ENCODE measurements at regions not wholly inside any gene's neighbourhood (a gene's known extent, or its start where the extent isn't known, plus 50 kb on each side); places are given as distances from the start of the nearest gene placed in this dataset.

- peak; percentile 32 for DNase-seq (ENCODE audit: low read depth, low spot score)
Measured at GRCh38 chr7:26458466-26459145, 166.9 kb downstream of the SNX10 start.

DNA sequence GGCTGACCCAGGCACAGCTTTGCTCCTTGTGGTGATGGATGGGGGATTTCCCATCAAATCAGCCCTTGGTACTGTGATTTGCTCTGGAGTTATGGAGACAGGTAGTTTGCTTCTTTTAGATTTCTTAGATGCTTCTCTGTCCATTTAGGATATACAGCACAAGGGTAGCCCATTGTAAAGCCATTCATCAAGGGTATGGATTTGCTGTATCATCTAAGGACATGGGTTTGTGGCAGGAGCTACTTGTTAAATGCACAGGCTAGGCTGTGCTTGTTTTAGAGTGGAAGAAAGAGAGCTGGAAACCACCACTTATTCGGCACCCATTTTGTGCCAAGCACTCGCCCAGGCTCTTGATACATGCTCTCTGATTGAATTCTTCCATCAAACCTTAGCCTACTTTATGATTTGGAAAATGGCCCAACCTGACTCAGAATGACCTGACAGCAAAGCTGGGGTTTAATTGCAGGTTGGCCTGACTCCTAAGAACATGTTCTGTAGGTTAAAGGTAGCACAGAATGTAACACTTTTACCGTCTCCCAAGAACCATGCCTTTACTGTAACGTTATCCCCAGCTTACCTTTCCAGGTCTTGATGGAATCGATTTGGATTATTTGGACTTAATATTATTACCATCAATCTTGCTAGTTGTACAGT lies 168.0 kb downstream of the SNX10 start:
- no peak for DNase-seq (ENCODE audit: low read depth, low spot score)

DNA sequence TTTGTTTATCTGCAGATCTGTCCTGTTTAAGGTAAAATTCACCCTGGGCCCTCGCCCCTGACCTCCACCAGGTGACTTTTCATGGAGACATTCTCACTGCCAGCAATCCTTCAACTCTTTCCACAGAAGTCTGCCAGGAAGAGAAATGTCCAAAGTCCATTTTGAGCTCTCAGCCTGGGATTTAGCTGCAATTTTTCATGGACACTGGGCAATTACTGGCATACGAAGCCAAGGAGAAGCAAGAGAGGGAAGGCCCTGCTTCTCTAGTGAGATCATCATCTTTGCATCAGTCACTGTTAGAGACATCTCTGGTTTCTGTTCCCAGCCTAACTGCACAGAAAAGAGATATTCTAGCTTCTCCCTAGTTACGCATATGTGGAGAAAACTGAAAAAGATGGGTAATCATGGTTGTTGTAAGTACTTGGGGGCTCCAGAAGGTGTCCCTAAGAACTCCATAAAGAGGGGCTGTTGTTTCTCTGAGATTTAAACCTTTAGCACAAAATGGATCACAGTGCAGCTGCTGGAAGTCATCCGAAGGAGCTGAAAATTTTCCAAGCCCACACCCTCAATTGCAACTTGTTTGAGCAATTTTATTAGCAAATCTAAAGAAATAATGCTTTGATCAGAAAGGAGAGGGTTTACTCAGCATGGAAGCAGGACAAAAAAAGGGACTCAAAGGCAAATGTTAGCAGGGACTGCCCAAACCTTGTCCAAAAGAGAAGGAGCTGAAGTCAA lies 168.9 kb downstream of the SNX10 start:
- no peak for DNase-seq (ENCODE audit: low read depth, low spot score)

DNA sequence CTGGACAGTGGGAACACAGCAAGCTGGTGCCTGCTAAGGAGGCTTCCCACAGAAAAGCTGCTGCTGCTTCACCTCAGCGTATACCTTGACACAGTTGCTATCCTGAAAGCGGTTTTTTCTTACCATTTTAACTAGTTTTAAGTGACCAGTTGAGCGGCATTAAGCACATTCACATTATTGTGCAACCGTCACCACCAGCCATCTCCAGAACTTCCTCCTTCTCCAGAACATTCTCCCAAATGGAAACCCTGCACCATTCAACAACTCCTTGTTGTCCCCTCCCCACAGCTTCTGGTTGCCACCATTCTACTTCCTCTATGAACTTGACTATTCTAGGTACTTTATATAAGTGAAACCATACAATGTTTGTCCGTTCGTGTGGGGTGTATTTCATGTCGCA lies 169.9 kb downstream of the SNX10 start:
- DNase-seq (ENCODE audit: low read depth, low spot score): no peak

DNA sequence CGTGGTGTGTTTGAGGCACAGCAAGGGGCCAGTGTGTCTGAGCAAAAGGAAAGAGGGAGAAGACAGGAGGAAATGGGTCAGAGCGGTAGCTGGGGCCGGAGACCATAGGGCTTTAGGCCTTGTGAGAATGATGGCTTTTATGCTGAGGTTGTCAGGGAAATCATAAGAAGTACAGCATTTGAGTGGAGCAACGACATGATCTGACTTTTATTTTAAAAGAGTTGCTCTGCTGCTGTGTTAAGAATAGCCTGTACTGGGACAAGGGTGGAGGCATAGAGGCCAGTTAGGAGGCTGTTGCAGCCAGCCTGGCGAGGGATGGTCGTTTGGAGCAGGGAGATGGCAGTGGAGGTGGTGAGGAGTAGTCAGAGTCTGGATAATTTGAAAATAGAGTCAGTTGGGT lies 174.3 kb downstream of the SNX10 start:
- no peak for DNase-seq (ENCODE audit: low read depth, low spot score)

DNA sequence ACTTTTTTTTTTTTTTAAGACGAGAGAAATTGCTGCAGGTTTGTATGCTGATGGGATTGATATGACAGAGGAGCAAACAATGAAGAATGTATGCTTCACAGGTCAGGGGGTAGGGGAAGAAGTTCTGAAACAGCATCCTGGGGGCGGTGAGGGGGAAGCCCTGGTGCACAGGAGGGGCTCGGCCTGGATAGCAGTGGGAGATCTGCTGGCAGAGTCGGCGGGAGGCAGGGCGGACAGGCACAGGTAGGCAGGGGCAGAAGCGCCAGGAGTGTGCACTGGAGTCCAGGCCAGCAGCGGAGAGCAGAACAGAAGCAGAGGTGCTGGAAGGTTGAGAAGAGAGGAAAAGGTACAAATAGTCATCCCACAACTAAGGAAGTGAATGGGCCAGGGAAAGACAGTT lies 175.4 kb downstream of the SNX10 start:
- no peak for DNase-seq (ENCODE audit: low read depth, low spot score)

DNA sequence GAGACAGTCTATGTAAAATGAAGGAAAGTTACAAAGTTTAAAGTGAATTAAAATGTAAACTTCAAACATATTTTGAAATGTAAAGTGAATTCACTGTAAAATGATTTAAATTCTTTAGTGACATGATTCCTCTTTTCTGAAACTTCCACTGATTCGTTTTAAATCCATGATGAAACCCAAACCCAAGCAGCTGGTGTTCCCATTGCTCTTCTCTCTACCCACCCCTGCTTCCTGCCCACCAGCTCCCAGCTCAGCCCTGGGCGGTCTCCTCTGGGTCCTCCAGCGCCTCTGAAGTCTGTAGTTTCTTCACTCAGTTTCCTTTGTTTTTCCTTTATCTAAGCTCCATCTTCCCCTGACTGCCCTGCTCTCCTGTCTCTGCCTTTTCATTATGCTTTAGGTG lies 175.9 kb downstream of the SNX10 start:
- DNase-seq (ENCODE audit: low read depth, low spot score): no peak

DNA sequence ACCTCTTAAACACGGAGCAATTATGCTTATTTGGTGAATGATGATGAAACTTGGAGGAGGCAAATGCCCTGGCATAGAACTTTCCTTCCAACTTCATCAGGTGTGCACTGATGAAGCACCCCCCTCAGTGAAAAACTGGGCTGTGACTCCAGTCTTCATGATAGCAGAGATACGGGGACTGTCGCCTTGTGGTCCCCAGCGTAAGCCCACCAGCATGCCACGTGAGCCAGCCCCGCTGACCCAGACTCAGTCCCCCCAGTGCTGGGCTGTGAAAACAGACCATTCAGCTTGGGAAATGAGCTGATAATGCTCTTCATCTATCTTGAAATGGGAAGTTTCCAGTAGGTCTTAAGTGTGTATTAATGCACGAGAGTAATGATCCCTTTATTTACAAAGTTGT lies 177.0 kb downstream of the SNX10 start:
- DNase-seq (ENCODE audit: low read depth, low spot score): no peak

GRCh38 chr7:26469188-26469587 lies 177.5 kb downstream of the SNX10 start:
- DNase-seq (ENCODE audit: low read depth, low spot score): no peak

DNA sequence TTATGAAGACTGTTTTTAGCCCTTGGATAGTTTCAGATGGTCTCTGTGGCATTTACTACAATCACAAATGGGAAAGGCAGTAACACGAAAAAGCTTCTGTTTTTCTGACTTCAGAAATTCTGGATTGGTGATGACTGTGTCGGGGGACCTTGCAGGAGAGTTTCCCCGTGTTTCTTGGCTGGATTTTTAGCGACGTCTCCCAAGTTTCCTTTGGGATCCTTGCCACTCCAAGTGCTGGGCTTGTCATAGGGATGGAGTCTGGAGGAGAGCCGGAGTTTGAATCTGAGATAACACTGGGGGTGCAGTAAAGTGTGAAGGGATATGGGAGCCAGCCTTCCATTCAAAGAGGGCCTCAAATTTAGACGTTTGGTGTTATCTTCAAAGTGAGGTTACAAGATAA lies 179.0 kb downstream of the SNX10 start:
- DNase-seq (ENCODE audit: low read depth, low spot score): no peak

- DNase-seq (ENCODE audit: low read depth, low spot score): no peak
Measured at GRCh38 chr7:26471306-26472075, 179.8 kb downstream of the SNX10 start.

DNA sequence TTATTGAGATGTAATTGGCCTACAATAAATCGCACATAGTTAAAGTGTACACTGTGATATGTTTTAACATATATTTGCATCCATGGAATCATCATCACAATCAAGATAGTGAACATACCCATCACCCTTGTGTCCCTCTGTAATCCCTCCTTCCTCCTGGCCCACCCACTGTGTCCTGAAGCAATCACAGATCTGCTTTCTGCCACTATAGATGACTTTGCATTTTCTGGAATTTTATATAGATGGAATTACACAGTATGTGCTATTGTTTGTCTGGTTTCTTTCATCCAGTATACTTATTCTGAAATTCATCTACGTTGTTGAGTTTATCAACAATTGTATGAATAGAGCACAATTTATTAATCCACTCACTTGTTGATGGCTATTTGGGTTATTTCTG lies 181.3 kb downstream of the SNX10 start:
- no peak for DNase-seq (ENCODE audit: low read depth, low spot score)

DNA sequence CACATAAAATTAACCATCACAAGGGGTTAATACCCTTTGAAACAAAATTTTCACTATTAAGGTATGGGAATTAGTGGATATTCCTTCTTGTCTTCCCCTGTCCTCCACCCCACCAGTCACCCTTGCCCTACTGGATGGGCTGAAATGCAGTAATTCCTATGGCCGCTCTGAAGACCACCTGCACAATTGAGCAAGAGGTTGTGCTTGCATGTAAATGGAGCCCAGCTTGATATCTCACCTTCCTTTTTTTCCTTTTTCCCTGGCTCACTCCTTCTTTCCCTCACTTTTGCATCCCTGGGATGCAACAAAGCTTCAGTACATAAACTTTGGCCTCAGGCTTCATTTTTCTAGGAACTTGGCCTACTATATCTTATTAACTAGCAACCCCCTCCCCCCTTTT lies 184.6 kb downstream of the SNX10 start:
- no peak for DNase-seq (ENCODE audit: low read depth, low spot score)

DNA sequence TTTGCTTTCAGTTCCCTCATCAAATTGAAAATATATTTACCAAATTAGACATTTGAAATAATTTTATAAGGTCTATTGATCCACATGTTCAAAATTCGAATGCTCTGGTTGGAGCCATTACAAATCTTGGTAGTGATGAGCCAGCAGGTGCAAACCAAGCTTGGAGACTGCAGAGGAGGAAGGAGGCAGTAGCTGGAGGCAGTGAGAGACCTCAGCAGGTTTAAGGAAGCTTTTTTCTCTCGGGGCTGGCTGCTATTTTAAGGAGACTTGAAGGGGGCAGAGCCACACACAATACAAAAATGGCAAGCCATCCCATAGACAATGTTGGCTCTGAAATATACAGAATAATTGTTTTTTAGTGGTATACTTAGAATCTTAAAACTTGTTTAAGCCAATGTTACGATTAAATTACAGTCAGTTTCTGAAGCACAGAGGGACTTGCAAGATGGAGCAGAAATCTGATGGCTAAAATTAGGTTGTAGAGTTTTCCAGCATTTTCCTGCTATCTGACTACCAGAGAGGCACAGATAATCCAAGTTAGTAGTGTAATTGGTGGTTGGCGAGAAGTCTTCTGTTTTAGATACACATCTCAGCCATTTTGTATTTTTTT lies 185.8 kb downstream of the SNX10 start:
- DNase-seq (ENCODE audit: low read depth, low spot score): no peak

- DNase-seq (ENCODE audit: low read depth, low spot score): no peak
Measured at GRCh38 chr7:26478550-26478949, 186.9 kb downstream of the SNX10 start.

DNA sequence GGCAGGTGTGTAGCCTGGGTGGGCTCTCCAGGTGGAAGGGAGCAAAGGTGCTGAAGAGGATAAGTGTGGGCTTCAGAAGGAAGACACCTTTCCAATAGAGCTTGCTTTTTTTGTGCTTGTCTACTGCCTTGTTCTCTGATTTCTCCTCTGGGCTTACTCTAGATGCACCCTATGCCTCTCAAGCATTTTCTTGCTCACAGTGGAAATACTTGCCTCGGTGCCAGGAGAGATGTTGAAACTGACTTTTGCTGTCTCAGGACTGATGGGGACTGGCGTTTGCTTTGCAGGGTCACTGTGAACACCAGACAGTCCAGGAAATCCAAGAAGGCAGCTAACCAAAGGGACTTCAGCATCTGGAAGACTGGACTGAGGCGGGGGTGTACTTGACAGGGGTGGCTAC lies 187.9 kb downstream of the SNX10 start:
- DNase-seq (ENCODE audit: low read depth, low spot score): no peak

DNA sequence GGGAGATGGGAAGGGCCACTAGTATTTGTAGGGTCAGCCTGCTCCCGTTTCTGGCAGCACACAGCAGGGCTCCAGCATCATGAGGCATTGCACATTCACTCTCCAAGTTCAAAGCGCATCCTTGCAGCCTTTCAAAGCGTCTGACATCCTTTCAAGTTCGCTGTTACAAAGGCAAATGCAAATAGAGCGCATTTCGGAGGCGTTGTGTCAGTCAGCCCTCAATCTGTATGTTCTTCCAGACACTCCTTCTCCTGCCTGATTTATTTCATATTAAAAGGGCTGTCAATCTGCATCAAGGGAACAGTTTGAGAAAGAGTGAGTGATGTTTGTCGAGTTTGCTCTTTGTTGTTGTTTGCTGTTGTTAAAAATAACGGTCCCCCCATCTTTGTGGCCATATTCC lies 188.5 kb downstream of the SNX10 start:
- DNase-seq (ENCODE audit: low read depth, low spot score): no peak

DNA sequence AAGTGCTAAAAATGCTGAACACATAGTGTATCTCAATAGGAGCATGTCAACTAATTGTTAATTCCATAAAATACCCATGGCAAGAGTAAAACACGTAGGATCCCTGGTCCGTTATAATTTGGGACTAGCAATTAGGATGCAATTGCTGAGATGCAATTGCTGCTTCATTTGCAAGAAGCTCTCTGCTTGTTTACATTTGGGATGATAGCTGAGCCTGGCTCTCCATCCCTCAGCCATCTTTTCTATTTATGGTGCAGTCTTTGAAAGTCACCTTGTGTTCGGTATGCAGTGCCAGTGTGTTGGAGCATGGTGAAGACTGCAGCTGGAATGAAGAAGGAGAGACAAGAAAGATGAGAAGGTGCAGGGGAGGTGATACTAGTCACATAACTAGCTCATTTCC lies 191.3 kb downstream of the SNX10 start:
- DNase-seq (ENCODE audit: low read depth, low spot score): no peak

GRCh38 chr7:26483843-26484242 lies 192.2 kb downstream of the SNX10 start:
- DNase-seq (ENCODE audit: low read depth, low spot score): no peak

DNA sequence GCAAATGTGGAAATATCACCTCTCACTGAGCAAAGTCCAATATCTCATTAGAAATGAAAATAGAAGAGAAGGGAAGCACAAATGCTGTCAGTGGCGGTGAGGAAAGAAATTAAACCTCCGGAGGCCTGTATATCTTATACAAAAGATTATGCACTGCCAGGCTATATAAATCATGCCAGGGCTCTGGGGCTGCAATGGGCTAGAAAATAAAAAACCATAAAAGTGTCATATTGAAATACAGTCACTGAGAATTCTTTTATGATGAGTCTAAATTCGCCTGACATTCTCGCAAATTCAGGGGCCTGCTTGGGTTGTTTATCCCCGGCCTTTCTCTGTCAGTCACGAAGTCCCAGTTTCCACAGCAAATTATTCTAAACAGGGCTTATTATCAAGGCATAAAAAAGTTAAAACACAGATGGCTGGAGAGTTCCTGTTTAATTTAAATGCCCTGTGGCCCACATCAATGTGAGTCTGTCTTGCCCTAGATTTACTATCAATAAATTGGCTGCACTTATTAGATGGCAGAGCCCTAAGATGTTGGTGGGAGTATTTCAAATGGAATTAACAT lies 193.8 kb downstream of the SNX10 start:
- DNase-seq (ENCODE audit: low read depth, low spot score): no peak

DNA sequence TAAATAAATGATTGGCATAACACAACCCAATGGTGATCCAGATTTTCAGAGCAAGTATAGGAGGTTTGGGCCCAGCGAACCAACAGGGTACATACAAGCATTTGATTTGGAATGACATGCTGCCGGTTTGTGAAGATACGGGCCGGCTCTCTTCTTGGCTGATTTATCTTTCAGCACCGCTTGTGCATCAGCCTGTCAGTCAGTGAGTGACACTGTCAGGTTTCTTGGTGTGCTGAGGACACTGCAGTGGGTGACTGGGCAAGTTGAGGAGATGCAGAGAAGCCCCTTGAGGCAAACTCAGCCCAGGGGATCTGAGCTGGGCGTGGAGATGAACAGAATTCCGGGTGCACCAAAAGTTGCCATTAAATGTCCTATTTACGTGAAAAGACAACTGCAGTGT lies 194.5 kb downstream of the SNX10 start:
- no peak for DNase-seq (ENCODE audit: low read depth, low spot score)
